ENCODE measurements at regions not wholly inside any gene's neighbourhood (a gene's known extent, or its start where the extent isn't known, plus 50 kb on each side); places are given as distances from the start of the nearest gene placed in this dataset.

DNA sequence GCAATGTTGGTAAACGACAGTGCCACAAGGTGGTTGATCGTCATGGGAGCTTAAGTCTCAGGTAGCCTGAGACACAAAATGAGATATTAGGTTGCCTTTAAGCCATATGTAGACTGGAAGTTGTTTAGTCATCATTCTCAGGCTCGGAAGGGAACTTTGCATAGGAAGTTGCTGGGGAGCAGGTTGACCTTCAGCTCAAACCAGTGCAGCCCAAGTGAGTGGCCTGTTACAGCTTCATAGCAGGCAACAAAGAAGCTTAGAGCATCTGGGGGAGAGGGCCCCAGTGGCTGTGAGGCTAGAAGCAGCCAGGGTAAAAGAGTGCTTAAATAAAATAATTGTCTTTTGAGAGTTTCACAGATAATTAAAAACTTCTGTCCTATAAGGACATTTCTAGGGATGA is 404.0 kb downstream of the GUCY1A2 start:
- ChIA-PET CTCF (ENCODE audit: low intra/inter-chr PET ratio, low total read pairs) (no interaction called here), POLR2A (no interaction called here)
- H3K9ac ChIP-seq (ENCODE audit: insufficient read depth, low read depth, low read length) = no peak overlapping the region
- DNase-seq (ENCODE audit: low spot score) = no peak
- no peak for ATAC-seq
- H3K79me2 ChIP-seq (ENCODE audit: insufficient read depth, low read length) = no peaks in the 10 kb centered on the region
- H3K4me2 ChIP-seq (ENCODE audit: low read depth, low read length) = no peak overlapping the region
- WGBS (ENCODE audit: low lambda C conversion rate) = 2% methylated on average over 3 of the region's 3 CpGs
- H3K27me3 ChIP-seq (ENCODE audit: control insufficient read depth in 1 of 2, insufficient read depth in 2 of 2, low read length in 2 of 2) = no peaks in the 10 kb centered on the region
- H3K4me3 ChIP-seq (replicated peaks in 1 of 3; ENCODE audit: insufficient read depth in 1 of 3, low read depth in 2 of 3, low read length in 3 of 3) = no peak overlapping the region
- no TSS peak for BruUV-seq (replicated peaks)
- no peaks in the 10 kb centered on the region for H3K36me3 ChIP-seq (replicated peaks in 1 of 2; ENCODE audit: control insufficient read depth in 1 of 2, insufficient read depth in 2 of 2, low read length in 2 of 2)
- in situ Hi-C loops (cut with HindIII; ENCODE audit: extremely low pct_ligation_motif_present, low pct_unique_long_range_greater_than_20kb) (no loop called here), intact Hi-C loops (cut with micrococcal nuclease; ENCODE audit: unreplicated experiment) (no loop called here)
- H2AFZ ChIP-seq (ENCODE audit: low read length) = no peak overlapping the region
- TF ChIP-seq ZNF777 (CRISPR knock-in tag; IDR thresholded peaks at IDR 0.05) = no peak
- FAIRE-seq = no peak
- H3K27ac ChIP-seq (ENCODE audit: extremely low read length, insufficient read depth, low read length) = no peak overlapping the region
- H4K20me1 ChIP-seq (ENCODE audit: insufficient read depth, low read length) = no peaks in the 10 kb centered on the region
- H3K9me3 ChIP-seq (ENCODE audit: low read length) = peaks cover 57% of the 10 kb centered on the region
- H3K4me1 ChIP-seq (ENCODE audit: insufficient read depth, low read length) = no peaks in the 10 kb centered on the region

- Histone ChIP-seq H4K20me1 (ENCODE audit: insufficient read depth, low read length) (no peaks in the 10 kb centered on the region), H3K9ac (ENCODE audit: insufficient read depth, low read depth, low read length) (no peak overlapping the region), H3K27ac (ENCODE audit: extremely low read length, insufficient read depth, low read length) (no peak overlapping the region), H3K36me3 (replicated peaks in 1 of 2; ENCODE audit: control insufficient read depth in 1 of 2, insufficient read depth in 2 of 2, low read length in 2 of 2) (no peaks in the 10 kb centered on the region), H2AFZ (ENCODE audit: low read length) (no peak overlapping the region), H3K9me3 (ENCODE audit: low read length) (peaks cover 50% of the 10 kb centered on the region), H3K4me1 (ENCODE audit: insufficient read depth, low read length) (no peaks in the 10 kb centered on the region), H3K4me3 (replicated peaks in 1 of 3; ENCODE audit: insufficient read depth in 1 of 3, low read depth in 2 of 3, low read length in 3 of 3) (no peak overlapping the region), H3K4me2 (ENCODE audit: low read depth, low read length) (no peak overlapping the region), H3K27me3 (ENCODE audit: control insufficient read depth in 1 of 2, insufficient read depth in 2 of 2, low read length in 2 of 2) (no peaks in the 10 kb centered on the region), H3K79me2 (ENCODE audit: insufficient read depth, low read length) (no peaks in the 10 kb centered on the region)
- POLR2A ChIA-PET = no interaction called here
- no peak for FAIRE-seq
- WGBS (ENCODE audit: low lambda C conversion rate) = 17% methylated on average over 2 of the region's 2 CpGs
- CTCF ChIA-PET (ENCODE audit: low intra/inter-chr PET ratio, low total read pairs) = no interaction called here
- in situ Hi-C loops (cut with HindIII; ENCODE audit: extremely low pct_ligation_motif_present, low pct_unique_long_range_greater_than_20kb) = no loop called here
- ATAC-seq = no peak
- no TSS peak for BruUV-seq (replicated peaks)
- intact Hi-C loops (cut with micrococcal nuclease; ENCODE audit: unreplicated experiment) = no loop called here
- no peak for DNase-seq (ENCODE audit: low spot score)
- TF ChIP-seq CBX1 (IDR thresholded peaks at IDR 0.05; ENCODE audit: low read depth) (no peak), KLF6 (CRISPR knock-in tag; IDR thresholded peaks at IDR 0.05) (no peak), CENPT (CRISPR knock-in tag; IDR thresholded peaks at IDR 0.05; ENCODE audit: low read depth) (no peak), ZFP37 (CRISPR knock-in tag; IDR thresholded peaks at IDR 0.05; ENCODE audit: borderline replicate concordance) (no peak), FOXA1 (IDR thresholded peaks at IDR 0.05) (no peak), FOXA1 (CRISPR knock-in tag; IDR thresholded peaks at IDR 0.05) (no peak), ZNF136 (CRISPR knock-in tag; IDR thresholded peaks at IDR 0.05; ENCODE audit: low read depth) (no peak), ZNF772 (CRISPR knock-in tag; IDR thresholded peaks at IDR 0.05) (no peak), KDM3A (CRISPR knock-in tag; IDR thresholded peaks at IDR 0.05; ENCODE audit: low read depth) (no peak), ZNF564 (CRISPR knock-in tag; IDR thresholded peaks at IDR 0.05) (no peak), ZNF430 (CRISPR knock-in tag; IDR thresholded peaks at IDR 0.05) (no peak), ZNF138 (CRISPR knock-in tag; IDR thresholded peaks at IDR 0.05; ENCODE audit: low read depth) (no peak), PHF20 (CRISPR knock-in tag; IDR thresholded peaks at IDR 0.05) (no peak), MBNL3 (CRISPR knock-in tag; conservative IDR thresholded peaks at IDR 0.05) (no peak), NFIB (CRISPR knock-in tag; IDR thresholded peaks at IDR 0.05; ENCODE audit: borderline replicate concordance) (no peak), ZBTB10 (CRISPR knock-in tag; IDR thresholded peaks at IDR 0.05; ENCODE audit: borderline replicate concordance) (no peak)
These were observed 398.8 kb downstream of the GUCY1A2 start for GRCh38 chr11:106619320-106619990.
